Testis (tissue), 2 donors: ENCODE measurements at regions not wholly inside any gene's neighbourhood (a gene's known extent, or its start where the extent isn't known, plus 50 kb on each side); places are given as distances from the start of the nearest gene placed in this dataset.

Experiments
- DNase-seq: peaks from one replicate; pipeline ENCODE4 v3.0.0-alpha.2; 2019
- H3K27ac ChIP-seq, 2 donors: fragments of 200-600 bp; sonication (generic); one replicate each; pipeline ENCODE4 v1.5.1; 2019
- H3K27me3 ChIP-seq: fragments of 200-600 bp; sonication (generic); one replicate; pipeline ENCODE4 v1.5.1; 2019
- H3K36me3 ChIP-seq: fragments of 200-600 bp; sonication (generic); one replicate; pipeline ENCODE4 v1.5.1; 2017; ENCODE audit warnings: low read depth; ENCODE audit errors: missing control alignments
- H3K4me1 ChIP-seq: fragments of 200-600 bp; sonication (generic); one replicate; pipeline ENCODE4 v1.5.1; 2019
- H3K4me3 ChIP-seq, 2 donors: fragments of 200-600 bp; sonication (generic); one replicate each; pipeline ENCODE4 v1.5.1; 2017 to 2019
- H3K9me3 ChIP-seq: fragments of 200-600 bp; sonication (generic); one replicate; pipeline ENCODE4 v1.5.1; 2017
- POLR2A ChIP-seq: fragments of 450-650 bp; IDR thresholded peaks from one replicate; pipeline ENCODE4 v1.6.1; 2017; ENCODE audit warnings: antibody characterized with exemption, mild to moderate bottlenecking, moderate library complexity
- WGBS, 2 donors: methylation state at CpG; one replicate each; pipeline ENCODE4 v1.1.5; 2018; 5-methylcytosine and 5-hydroxymethylcytosine counted together
- intact Hi-C: fragments of 100-400 bp; cut with DNase I; formaldehyde crosslinking; loops from one replicate; pipeline ENCODE4 v1.15.1; 2023; ENCODE audit warnings: low total_unique reads
- TF ChIP-seq, protein P1 (sequence below), 3 experiments: fragments of 450-650 bp in 2 of 3; fragments of 200-600 bp in 1 of 3; sonication (generic) in 1 of 3; IDR thresholded peaks; one replicate each; pipeline ENCODE4 v1.5.1; 2016 to 2019; ENCODE audit warnings: antibody characterized with exemption in 3 of 3, mild to moderate bottlenecking in 2 of 3, moderate library complexity in 1 of 3

DNA sequence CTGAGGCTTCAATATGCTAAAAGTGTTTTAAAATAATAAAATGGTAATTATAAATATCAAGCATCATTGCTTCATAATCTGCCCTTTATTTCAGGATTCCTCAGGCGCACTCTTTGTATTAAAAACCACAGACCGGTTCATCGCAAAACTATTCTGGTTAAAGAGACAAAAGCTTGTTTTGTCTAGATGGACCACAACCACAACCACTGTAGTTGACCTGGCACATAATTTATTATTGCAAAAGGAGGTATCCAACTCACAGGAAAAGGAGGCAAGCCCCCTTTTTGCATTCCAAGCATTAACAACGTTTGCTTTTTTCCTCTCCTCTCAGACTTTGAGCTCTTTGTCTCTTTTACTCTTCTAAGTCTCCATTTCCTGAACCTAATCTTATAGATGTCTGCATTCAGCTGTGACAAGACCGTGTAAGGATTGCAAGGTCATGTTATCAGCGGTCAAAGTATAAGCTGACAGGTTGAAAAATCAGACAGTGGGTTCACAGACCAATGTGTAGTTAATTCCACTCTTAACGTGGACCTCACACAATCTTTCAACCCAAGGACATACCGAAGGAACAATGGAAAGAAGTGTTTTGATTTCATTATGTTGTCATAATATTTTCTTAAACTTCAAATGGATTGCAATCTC, 1057.6 kb downstream of the GALC start:
- DNase-seq, result no peak
- no peak overlapping the region for H3K4me3 ChIP-seq
- no peak for TF ChIP-seq POLR2A
- TF ChIP-seq, protein P1, sequence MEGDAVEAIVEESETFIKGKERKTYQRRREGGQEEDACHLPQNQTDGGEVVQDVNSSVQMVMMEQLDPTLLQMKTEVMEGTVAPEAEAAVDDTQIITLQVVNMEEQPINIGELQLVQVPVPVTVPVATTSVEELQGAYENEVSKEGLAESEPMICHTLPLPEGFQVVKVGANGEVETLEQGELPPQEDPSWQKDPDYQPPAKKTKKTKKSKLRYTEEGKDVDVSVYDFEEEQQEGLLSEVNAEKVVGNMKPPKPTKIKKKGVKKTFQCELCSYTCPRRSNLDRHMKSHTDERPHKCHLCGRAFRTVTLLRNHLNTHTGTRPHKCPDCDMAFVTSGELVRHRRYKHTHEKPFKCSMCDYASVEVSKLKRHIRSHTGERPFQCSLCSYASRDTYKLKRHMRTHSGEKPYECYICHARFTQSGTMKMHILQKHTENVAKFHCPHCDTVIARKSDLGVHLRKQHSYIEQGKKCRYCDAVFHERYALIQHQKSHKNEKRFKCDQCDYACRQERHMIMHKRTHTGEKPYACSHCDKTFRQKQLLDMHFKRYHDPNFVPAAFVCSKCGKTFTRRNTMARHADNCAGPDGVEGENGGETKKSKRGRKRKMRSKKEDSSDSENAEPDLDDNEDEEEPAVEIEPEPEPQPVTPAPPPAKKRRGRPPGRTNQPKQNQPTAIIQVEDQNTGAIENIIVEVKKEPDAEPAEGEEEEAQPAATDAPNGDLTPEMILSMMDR (IDR thresholded peaks at IDR 0.05), result no peak
- intact Hi-C loops, result no loop called here
- H3K4me1 ChIP-seq, result no peaks in the 10 kb centered on the region
- H3K27ac ChIP-seq, result no peak overlapping the region
- H3K9me3 ChIP-seq, result no peaks in the 10 kb centered on the region
- H3K36me3 ChIP-seq, result no peaks in the 10 kb centered on the region
- WGBS, 2 donors, result 43 to 60% methylated on average over 8 of the region's 8 CpGs
- H3K27me3 ChIP-seq, result no peaks in the 10 kb centered on the region

DNA sequence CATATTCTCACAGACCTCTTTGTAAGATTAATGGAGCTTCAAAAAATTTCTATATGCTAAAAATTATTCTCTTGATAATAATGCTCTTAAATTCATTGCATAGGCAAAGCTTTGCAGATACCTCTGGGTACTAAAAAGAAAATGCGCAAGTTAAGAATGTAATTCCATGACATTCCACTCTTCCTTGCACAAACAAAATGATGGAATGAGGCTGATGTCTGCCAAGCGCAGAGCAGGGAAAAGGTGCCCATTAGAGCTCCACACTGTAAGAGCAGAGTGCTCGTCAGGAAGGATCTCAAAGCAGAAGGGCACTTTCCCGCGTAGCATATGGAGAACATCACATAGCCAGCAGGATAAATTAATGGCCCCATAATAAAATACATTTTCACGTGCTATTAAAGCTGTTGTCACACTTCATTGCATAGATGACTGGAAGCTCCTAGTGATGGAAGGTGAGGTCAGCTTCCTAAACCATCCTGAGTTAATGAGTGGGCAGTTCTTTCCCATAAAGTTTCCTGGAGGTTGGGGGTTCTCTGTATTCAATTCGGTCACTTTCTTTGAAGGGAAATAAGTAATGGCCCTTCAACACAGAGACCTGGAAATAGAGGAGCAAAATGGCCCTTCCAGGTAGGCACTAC, 1058.9 kb downstream of the GALC start:
- H3K9me3 ChIP-seq, result no peaks in the 10 kb centered on the region
- DNase-seq, result no peak
- H3K4me3 ChIP-seq, result no peak overlapping the region
- H3K4me1 ChIP-seq, result no peaks in the 10 kb centered on the region
- intact Hi-C loops, result no loop called here
- no peak for TF ChIP-seq POLR2A
- TF ChIP-seq, protein P1 (IDR thresholded peaks at IDR 0.05), result no peak
- no peak overlapping the region for H3K27ac ChIP-seq
- no peaks in the 10 kb centered on the region for H3K27me3 ChIP-seq
- 86 to 89% methylated on average over 7 of the region's 7 CpGs for WGBS, 2 donors
- no peaks in the 10 kb centered on the region for H3K36me3 ChIP-seq

DNA sequence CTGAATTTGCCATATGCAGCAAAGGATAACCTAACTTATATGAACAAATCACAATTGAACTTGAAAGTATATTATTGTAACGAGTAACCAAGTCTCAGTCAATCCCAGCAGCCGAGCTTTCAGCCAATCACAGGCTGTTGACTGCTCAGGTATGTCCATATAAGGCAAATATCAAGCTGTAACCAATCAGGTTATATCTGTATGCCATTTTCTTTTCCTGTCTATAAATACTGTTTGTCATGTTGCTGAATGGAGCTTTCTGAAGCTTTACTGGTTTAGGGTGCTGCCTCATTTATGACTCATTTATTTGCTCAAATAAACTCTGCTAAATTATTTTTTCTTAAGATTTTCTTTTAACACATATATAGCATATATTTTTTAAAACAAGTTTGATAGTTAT, 1059.5 kb downstream of the GALC start:
- DNase-seq, result no peak
- Histone ChIP-seq H3K27ac (no peak overlapping the region), H3K9me3 (no peaks in the 10 kb centered on the region), H3K36me3 (no peaks in the 10 kb centered on the region), H3K4me3 (no peak overlapping the region), H3K4me1 (no peaks in the 10 kb centered on the region), H3K27me3 (no peaks in the 10 kb centered on the region)
- WGBS, 2 donors, result 94 to 97% methylated on average over 2 of the region's 2 CpGs
- intact Hi-C loops, result no loop called here
- no peak for TF ChIP-seq POLR2A
- TF ChIP-seq, protein P1 (IDR thresholded peaks at IDR 0.05), result no peak

DNA sequence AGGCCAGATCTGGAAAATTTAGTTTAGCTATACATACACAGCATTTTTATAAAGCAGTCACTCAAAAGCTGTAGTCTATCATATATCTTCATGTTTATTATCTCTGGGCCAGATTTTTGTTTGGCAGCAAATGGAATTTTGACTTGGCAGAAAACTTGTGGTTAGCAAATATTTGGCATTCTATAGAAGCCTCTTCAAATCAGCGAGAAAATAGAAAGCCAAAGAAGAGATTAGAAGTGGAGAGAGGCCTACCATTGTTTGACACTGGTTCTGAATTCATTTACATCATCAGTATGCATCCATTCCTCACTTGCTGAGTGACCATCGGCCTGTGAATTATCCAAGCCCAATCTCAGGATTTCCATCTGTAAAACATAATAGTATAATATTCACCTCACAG, 1077.6 kb downstream of the GALC start:
- TF ChIP-seq, protein P1 (IDR thresholded peaks at IDR 0.05), result no peak
- TF ChIP-seq POLR2A, result no peak
- H3K27ac ChIP-seq, result no peak overlapping the region
- 88 to 89% methylated on average over 2 of the region's 2 CpGs for WGBS, 2 donors

DNA sequence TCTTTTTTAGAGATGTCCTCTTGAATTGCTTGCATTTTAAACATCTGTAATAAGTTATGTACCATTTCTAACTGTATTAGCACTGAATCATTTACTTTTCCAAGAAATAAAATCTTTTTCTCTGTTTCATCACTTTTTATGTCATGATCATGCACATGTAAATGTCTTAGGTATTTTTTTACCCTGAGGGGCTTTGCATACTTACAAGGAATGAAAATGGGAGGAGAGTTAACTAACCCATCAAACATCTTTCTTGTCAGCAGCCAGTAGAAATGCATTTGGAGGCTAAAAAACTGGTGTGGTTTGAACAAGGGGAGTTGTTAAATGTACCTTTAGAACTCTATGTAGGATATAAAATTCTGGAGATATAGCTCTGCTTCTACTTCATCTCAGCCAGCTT, 1080.3 kb downstream of the GALC start:
- no peaks in the 10 kb centered on the region for H3K27me3 ChIP-seq
- H3K9me3 ChIP-seq, result no peaks in the 10 kb centered on the region
- H3K36me3 ChIP-seq, result no peaks in the 10 kb centered on the region
- H3K4me1 ChIP-seq, result no peaks in the 10 kb centered on the region
- H3K27ac ChIP-seq, result no peak overlapping the region
- TF ChIP-seq POLR2A, result no peak
- TF ChIP-seq, protein P1 (IDR thresholded peaks at IDR 0.05), result no peak
- intact Hi-C loops, result no loop called here
- no peak overlapping the region for H3K4me3 ChIP-seq
- no peak for DNase-seq

More for the DNA sequence above, 1077.6 kb downstream of the GALC start:
- no peaks in the 10 kb centered on the region for H3K9me3 ChIP-seq
- H3K4me1 ChIP-seq, result no peaks in the 10 kb centered on the region
- intact Hi-C loops, result no loop called here
- no peaks in the 10 kb centered on the region for H3K27me3 ChIP-seq
- H3K4me3 ChIP-seq, result no peak overlapping the region
- DNase-seq, result no peak
- H3K36me3 ChIP-seq, result no peaks in the 10 kb centered on the region
